Activated naive CD4-positive, alpha-beta T cell treated with anti-CD3 and anti-CD28 coated beads, Interleukin-2, amount 50 U/mL, for 24 hours (primary cell): ENCODE measurements at regions not wholly inside any gene's neighbourhood (a gene's known extent, or its start where the extent isn't known, plus 50 kb on each side); places are given as distances from the start of the nearest gene placed in this dataset.
"Not testable (repeated sequence)": the region's sequence is repeated elsewhere in the genome, so short reads cannot be mapped to it uniquely, and the experiment has no call there.

Experiments
- H3K27ac Mint-ChIP-seq: one replicate; pipeline ENCODE4 v1.8.0; 2021; ENCODE audit warnings: mild to moderate bottlenecking, mixed read lengths
- H3K27me3 Mint-ChIP-seq: one replicate; pipeline ENCODE4 v1.8.0; 2021; ENCODE audit warnings: mixed read lengths
- H3K36me3 Mint-ChIP-seq: one replicate; pipeline ENCODE4 v1.8.0; 2021; ENCODE audit warnings: mixed read lengths
- H3K4me1 Mint-ChIP-seq: one replicate; pipeline ENCODE4 v1.8.0; 2021; ENCODE audit warnings: mixed read lengths
- H3K4me3 Mint-ChIP-seq: one replicate; pipeline ENCODE4 v1.8.0; 2021; ENCODE audit warnings: mild to moderate bottlenecking, mixed read lengths
- H3K9me3 Mint-ChIP-seq: one replicate; pipeline ENCODE4 v1.8.0; 2021; ENCODE audit warnings: mixed read lengths

DNA sequence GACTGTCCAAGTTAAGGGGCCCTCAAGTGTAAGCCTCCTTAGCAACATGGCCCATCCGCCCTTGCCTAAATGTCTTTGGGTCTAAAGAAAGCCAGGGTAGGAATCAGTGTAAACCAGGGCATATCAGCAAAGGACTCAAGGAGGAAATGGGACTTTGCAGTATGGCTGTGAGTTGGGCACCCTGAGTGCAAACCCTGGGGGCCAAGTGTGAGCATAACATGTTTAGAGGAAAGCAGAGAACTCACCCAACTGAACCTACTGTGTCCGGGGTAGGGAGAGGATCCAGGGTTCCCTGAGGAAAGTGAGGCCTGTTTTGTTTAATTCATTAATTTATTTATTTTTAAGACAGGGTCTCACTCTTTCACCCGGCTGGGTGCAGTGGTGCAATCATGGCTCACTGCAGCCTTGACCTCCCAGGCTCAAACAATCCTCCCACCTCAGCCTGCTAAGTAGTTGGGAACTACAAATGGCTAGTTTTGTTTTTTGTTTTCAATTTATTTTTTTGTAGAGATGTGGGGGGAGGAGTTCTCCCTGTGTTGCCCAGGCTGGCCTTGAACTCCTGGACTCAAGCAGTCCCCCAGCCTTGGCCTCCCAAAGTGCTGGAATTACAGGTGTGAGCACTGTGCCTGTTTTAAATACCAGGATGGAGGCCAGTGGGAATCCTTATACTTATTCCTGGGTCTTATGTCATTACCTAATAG lies 51.0 kb upstream of the ACTR3 start:
- Mint-ChIP-seq H3K4me3 (no peak overlapping the region), H3K36me3 (peaks cover 12% of the 10 kb centered on the region), H3K27me3 (no peaks in the 10 kb centered on the region), H3K27ac (peak overlapping the region; percentile 30), H3K9me3 (no peaks in the 10 kb centered on the region), H3K4me1 (no peaks in the 10 kb centered on the region)

DNA sequence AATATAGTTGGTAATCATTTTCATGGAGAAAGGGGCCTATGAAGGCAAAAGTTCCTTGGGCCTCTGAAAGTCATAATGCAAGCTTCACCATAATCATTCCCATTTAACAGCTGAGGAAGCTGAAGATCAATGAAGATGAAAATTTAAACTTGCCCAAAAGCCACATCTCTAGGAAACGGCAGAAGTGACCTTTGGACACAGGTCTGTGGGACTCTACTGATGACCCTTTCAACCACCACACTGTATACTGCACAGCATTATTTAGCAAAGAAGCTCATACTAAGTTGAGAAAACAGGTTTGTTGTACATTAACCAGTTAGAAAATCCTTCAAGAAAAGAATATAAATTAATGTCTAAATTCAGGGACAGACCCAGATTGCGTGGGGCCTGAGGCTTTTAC lies 51.6 kb upstream of the ACTR3 start:
- H3K4me1 Mint-ChIP-seq, result no peaks in the 10 kb centered on the region
- H3K27ac Mint-ChIP-seq, result no peak overlapping the region
- no peaks in the 10 kb centered on the region for H3K9me3 Mint-ChIP-seq
- H3K36me3 Mint-ChIP-seq, result peaks cover 12% of the 10 kb centered on the region
- no peak overlapping the region for H3K4me3 Mint-ChIP-seq
- H3K27me3 Mint-ChIP-seq, result no peaks in the 10 kb centered on the region

DNA sequence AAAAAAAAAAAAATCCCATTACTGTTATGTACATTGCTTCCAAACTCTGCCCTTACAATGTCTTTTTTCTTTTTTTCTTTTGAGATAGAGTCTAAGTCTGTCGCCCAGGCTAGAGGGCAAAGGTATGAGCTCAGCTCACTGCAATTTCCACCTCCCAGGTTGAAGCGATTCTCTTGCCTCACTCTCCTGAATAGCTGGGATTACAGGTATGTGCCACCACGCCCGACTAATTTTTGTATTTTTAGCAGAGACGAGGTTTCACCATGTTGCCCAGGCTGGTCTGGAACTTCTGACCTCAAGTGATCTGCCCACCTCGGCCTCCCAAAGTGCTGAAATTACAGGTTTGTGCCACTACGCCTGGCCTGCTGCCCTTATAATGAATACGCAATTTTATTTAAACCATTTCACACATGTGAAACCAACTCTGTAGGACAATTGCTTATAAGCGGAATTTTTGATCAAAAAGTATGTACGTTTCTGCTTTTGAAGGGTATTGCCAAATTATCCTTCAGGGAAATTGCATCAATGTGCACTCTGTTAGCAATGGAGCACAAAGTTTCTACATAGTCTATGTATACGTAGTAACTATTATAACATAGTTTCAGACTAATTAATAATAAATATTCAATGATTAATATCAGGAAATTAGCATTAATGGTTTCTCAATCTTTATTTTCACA lies 55.7 kb upstream of the ACTR3 start:
- Mint-ChIP-seq H3K4me1 (no peaks in the 10 kb centered on the region), H3K27ac (no peak overlapping the region), H3K4me3 (no peak overlapping the region), H3K36me3 (peaks cover 2% of the 10 kb centered on the region), H3K9me3 (no peaks in the 10 kb centered on the region), H3K27me3 (no peaks in the 10 kb centered on the region)

DNA sequence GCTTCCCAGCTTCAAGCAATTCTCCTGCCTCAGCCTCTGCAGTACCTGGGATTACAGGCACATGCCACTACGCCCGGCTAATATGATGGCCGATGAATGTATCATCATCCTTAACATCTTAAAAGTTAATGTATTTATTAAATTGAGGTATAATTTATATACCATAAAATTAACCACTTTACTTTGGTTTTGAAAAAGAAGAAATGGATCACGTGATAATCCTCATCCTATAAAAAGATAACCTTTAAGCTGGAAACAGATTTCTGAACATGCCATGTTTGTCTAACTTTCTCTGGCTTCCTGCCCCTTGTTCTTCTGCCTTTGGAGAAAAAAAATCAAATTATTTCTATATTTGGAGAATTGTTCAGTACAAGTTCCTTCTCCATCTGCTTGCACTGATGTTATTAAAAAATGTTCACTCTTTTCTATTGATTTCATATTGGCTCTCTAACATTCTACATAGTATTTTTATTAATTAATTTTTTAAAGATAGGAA lies 57.0 kb upstream of the ACTR3 start:
- no peaks in the 10 kb centered on the region for H3K9me3 Mint-ChIP-seq
- H3K4me1 Mint-ChIP-seq, result no peaks in the 10 kb centered on the region
- H3K27ac Mint-ChIP-seq, result no peak overlapping the region
- no peak overlapping the region for H3K4me3 Mint-ChIP-seq
- H3K27me3 Mint-ChIP-seq, result no peaks in the 10 kb centered on the region
- peaks cover 4% of the 10 kb centered on the region for H3K36me3 Mint-ChIP-seq

DNA sequence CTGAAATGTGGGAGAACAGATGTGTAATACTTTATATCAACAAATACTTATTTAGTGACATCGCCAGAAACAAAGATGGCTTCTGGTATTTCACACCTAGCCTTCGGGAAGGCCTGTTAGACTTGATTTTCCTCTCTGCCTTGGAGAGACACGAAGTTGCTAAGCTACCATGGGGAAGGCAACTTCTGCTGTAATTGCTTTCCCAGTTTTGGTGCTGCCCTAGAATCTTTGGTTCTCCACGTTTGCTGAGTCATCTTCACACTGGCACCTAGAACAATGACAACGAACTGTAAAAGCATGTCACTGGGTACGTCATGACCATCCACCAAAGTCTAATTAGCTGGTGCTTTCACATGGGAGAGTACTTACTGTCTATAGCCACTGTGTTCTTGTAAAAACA lies 58.7 kb upstream of the ACTR3 start:
- Mint-ChIP-seq H3K27ac (no peak overlapping the region), H3K27me3 (no peaks in the 10 kb centered on the region), H3K36me3 (peaks cover 7% of the 10 kb centered on the region), H3K9me3 (no peaks in the 10 kb centered on the region), H3K4me3 (no peak overlapping the region), H3K4me1 (no peaks in the 10 kb centered on the region)

DNA sequence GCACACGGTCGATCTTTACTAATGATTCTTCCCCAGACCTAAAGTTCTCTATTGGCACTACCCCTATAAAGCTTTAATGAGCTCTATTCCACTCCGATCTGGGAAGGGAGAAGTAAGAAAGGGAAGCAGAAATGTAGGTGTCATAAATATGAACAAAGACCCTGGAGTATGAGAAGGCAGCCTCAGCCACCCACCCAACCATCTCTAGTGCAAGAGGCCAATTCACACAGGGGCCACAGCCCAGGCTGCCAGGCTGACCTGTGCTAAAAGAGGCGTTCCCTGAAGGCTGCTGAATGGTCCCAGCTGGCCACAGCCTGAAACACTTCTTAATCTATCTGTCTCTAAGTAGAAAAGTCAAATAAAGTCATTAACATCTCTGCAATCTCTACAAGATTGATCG lies 60.1 kb upstream of the ACTR3 start:
- Mint-ChIP-seq H3K36me3 (peaks cover 7% of the 10 kb centered on the region), H3K4me3 (no peak overlapping the region), H3K9me3 (no peaks in the 10 kb centered on the region), H3K27me3 (no peaks in the 10 kb centered on the region), H3K27ac (no peak overlapping the region), H3K4me1 (no peaks in the 10 kb centered on the region)

DNA sequence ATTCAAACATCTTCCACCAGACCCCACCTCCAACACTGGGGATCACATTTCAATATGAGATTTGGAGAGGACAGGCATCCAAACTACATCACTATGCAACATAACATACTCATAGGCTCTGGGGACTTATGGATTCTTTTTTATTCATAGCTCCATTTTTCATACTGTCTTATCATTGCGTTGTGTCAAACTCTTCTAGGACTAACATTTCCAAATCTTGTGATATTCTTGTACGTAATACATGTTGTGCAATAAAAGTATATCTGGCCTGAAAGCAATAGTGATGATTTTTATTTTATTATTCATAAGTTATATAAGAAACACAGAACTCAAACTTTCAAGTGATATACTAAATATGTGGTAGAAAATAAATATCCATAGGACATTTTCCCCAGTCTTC lies 60.6 kb upstream of the ACTR3 start:
- Mint-ChIP-seq H3K36me3 (peaks cover 7% of the 10 kb centered on the region), H3K4me1 (no peaks in the 10 kb centered on the region), H3K27me3 (no peaks in the 10 kb centered on the region), H3K9me3 (no peaks in the 10 kb centered on the region), H3K4me3 (no peak overlapping the region), H3K27ac (no peak overlapping the region)

DNA sequence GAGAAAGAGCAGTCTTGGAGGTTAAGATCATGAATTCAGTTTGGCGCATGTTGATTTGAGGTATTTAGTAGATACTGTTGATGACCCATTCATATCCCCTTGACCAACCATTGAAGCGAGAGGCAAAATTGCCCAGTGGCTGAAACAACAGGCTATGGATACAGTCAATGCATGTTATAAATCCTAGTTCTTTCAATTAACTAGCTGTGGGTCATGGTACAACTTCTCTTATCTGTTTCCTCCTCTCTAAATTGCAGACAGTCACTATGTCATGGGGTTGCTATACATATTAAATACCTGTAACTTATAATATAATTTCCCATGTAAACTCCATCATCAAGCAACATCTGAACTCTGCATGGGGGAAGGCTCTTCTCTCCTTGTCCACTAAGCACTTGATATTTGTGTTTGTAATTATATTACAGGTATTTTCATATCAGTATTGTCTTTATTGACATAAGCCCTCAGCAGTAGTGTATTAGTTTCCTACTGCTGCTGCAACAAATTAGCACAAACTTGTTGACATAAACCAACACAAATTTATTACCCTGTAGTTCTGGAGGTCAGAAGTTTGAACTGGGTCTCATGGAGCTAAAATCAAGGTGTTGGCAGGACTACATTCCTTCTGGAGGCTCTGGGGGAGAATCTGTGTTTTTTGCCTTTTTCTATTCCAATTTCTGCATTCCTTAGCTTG lies 61.7 kb upstream of the ACTR3 start:
- H3K36me3 Mint-ChIP-seq, result peaks cover 7% of the 10 kb centered on the region
- no peaks in the 10 kb centered on the region for H3K9me3 Mint-ChIP-seq
- no peaks in the 10 kb centered on the region for H3K4me1 Mint-ChIP-seq
- no peaks in the 10 kb centered on the region for H3K27me3 Mint-ChIP-seq
- H3K4me3 Mint-ChIP-seq, result no peak overlapping the region
- H3K27ac Mint-ChIP-seq, result no peak overlapping the region

DNA sequence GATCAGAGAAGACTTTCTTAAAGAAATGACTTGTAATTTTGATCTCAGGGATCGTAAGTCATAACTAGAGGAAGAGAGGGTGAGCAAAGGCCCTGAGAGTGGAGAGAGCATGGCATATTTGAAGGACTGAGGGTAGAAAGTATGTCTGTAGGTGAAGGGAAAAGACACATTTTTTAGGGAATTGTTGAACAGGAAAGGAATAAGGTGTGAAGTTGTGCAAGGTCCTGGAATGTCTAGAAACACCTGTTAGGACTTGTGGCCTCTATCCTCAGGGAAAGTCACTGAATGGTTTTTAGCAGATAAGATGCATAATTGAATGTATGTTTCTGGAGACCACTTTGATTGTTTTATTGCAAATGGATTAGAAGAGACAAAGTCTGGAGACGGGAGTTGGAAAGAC lies 62.5 kb upstream of the ACTR3 start:
- no peaks in the 10 kb centered on the region for H3K4me1 Mint-ChIP-seq
- H3K27ac Mint-ChIP-seq, result no peak overlapping the region
- peaks cover 7% of the 10 kb centered on the region for H3K36me3 Mint-ChIP-seq
- no peak overlapping the region for H3K4me3 Mint-ChIP-seq
- no peaks in the 10 kb centered on the region for H3K27me3 Mint-ChIP-seq
- no peaks in the 10 kb centered on the region for H3K9me3 Mint-ChIP-seq

DNA sequence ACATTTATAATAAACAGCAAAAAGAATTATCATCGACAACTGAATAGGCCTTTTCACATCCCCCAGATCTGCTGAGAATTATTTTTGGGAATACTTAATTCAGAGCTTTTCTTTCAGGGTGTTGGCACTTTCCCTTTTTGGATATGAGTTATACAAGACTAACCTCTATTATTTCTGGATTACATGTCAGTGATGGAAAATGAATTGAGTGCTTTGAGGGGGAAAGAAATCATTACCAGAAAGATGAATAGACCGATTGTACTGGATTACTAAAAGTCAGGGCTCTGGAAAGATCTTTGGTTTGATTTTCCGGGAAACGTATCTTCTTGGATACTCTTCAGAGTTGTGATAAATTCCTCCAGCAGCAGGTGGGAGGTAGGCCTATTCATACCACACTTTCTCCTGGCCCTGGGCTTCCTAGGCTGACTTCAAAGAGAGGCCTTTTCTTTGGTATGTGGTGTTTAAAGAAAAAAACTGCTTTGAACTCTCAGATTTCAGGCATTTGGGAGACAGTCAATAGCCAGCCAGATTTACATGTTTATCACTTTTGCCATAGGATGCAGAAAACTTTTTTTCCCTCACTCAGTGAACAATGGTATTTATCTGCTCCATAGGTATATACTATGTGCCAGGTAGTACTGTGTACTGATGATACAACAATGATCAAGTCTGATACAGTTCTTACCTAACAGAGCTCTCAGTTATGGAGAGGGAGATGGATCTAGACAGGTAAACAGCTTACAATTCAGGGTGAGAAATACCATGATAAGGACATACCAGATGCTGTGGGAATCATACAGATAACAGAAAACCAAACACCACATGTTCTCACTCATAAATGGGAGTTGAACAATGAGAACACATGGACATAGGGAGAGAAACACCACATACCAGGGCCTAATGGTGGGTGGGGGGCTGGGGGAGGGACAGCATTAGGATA lies 63.3 kb upstream of the ACTR3 start:
- H3K4me3 Mint-ChIP-seq, result no peak overlapping the region
- peaks cover 7% of the 10 kb centered on the region for H3K36me3 Mint-ChIP-seq
- no peak overlapping the region for H3K27ac Mint-ChIP-seq
- H3K9me3 Mint-ChIP-seq, result no peaks in the 10 kb centered on the region
- H3K27me3 Mint-ChIP-seq, result no peaks in the 10 kb centered on the region
- H3K4me1 Mint-ChIP-seq, result no peaks in the 10 kb centered on the region

DNA sequence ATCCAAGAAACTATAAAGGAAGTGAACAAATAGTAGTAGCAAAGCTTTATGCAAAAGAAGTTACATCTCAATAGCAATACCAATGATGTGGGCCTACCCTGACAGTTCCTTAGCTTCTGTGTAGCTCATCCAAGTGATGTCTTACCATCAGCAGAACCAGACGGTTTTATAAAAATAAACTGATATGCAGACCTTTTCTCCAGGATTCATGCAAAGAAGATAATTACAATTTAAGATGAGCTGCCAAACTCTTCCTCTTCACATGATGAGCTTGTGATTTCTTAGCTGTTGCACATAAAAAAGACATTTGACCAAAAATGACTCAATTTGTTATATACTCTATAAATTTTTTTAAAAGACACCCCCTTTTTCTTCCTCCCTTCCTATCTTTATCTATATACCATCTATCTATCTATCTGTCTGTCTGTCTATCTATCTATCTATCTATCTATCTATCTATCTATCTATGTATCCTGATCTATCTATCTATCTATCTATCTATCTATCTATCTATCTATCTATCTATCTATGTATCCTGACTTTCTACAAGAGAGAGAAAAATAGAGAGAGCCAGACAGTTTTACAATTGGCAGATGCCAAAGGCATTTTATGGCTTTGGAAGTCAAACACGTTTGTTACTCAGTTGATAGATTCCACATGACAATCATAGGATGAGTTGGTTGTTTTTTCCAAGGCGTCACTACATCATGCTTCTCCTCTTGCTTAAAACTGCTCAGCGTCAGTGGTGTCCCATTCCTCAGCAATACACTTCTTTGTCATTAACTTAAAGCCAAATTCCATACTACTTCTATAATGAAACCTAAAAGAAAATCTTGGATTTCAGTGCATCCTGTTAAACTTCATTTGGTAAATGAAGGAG lies 65.9 kb upstream of the ACTR3 start:
- Mint-ChIP-seq H3K36me3 (peaks cover 5% of the 10 kb centered on the region), H3K27me3 (no peaks in the 10 kb centered on the region), H3K9me3 (no peaks in the 10 kb centered on the region), H3K4me1 (no peaks in the 10 kb centered on the region), H3K27ac (no peak overlapping the region), H3K4me3 (no peak overlapping the region)

DNA sequence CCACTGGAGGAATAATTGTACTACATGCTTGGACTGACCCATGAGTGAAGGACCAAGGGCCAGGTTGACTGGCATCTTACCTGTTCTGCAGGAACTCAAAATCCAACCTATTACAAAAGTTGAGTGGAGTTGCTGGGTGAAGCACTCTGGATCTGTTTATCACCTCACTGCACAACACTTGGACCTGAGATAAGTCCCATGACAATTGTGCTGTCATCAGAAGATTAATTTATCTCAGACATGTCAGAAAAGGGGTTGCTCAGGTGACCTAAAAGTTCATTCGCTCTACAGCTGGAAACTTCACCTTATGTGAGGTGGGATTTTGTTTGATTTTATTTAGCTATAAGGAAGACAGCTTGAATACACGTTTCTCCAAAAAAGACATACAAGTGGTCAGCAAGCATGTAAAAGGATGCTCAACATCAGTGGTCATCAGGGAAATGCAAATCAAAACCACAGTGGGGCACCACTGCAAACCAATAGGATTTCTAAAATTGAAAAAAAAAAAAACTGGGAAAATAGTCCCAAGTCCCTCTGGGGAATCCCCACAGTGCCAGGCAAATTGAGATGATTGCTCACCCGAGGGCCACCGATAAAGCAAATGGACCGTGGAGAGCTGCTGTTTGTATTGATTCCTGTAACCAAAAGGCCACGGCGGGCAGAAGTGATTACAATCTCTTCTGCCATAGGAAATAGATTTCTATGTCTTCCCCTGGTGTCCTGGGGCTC lies 65.8 kb upstream of the SLC35F5 start:
- Mint-ChIP-seq H3K4me3 (no peak overlapping the region), H3K9me3 (no peaks in the 10 kb centered on the region), H3K27me3 (no peaks in the 10 kb centered on the region), H3K27ac (no peak overlapping the region), H3K36me3 (no peaks in the 10 kb centered on the region), H3K4me1 (no peaks in the 10 kb centered on the region)

DNA sequence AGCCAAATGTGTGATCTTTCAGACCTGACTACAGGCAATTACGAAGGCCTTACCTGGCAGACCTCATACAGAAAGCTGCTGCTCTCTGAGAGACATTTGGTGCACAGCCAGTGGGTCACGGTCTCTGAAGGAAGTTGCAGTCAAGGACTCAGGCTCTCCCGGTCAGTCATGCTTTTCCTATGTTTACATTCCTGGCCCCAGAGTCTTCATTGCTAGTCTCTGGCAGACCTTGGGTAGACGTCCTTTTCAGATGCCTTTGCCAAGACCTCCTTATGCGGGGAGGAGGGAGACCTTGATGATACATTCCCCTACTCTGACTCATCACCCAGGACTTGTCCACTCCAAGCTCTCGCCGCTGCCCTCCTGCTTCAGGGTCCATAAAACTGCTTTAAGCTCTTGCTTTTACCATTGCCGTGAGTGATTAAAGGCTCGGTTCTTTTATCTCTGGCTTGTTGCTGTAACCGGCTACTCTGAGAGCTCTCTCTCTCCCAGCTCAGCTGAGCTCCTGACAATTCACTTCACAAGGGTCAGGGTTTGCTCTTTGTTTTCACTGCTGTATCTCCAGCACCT lies 62.0 kb upstream of the SLC35F5 start:
- no peak overlapping the region for H3K4me3 Mint-ChIP-seq
- H3K27me3 Mint-ChIP-seq, result no peaks in the 10 kb centered on the region
- no peaks in the 10 kb centered on the region for H3K36me3 Mint-ChIP-seq
- no peaks in the 10 kb centered on the region for H3K4me1 Mint-ChIP-seq
- H3K9me3 Mint-ChIP-seq, result no peaks in the 10 kb centered on the region
- no peak overlapping the region for H3K27ac Mint-ChIP-seq

DNA sequence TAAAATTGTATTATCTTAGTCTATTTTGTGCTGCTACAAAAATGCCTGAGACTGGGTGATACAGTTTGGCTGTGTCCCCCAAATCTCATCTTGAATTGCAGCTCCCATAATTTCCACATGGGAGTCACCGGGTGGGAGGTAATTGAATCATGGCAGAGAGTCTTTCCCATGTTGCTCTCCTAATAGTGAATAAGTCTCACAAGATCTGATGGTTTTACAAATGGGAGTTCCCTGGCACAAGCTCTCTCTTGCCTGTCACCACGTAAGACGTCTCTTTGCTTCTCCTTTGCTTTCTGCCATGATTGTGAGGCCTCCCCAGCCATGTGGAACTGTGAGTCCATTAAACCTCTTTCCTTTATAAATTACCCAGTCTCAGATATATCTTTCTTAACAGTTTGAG lies 57.0 kb upstream of the SLC35F5 start:
- not testable (repeated sequence) for H3K36me3 Mint-ChIP-seq, H3K4me1 Mint-ChIP-seq, H3K27ac Mint-ChIP-seq, H3K4me3 Mint-ChIP-seq, H3K27me3 Mint-ChIP-seq, H3K9me3 Mint-ChIP-seq
